Endothelial cell of umbilical vein (primary cell): ENCODE measurements at regions not wholly inside any gene's neighbourhood (a gene's known extent, or its start where the extent isn't known, plus 50 kb on each side); places are given as distances from the start of the nearest gene placed in this dataset.

ENCODE experiments used
- BruUV-seq: library from RNA; stranded (reverse); fragments of 400-500 nt; replicated peaks from 2 replicates; lab custom pipeline; 2021; lab: Mats Ljungman, UMichigan
- CTCF ChIA-PET: fragments of 300-600, 350-600 bp; sonication (Branson Sonifier 250); formaldehyde crosslinking; loops from one replicate; lab custom pipeline; 2021; ENCODE audit warnings: antibody characterized with exemption, inconsistent platforms; lab: Charles Lee
- POLR2A ChIA-PET: fragments of 300-600, 350-600 bp; sonication (Branson Sonifier 250); formaldehyde crosslinking; loops from one replicate; lab custom pipeline; 2021; ENCODE audit warnings: antibody characterized with exemption, inconsistent platforms; lab: Charles Lee
- DNase-seq: peaks from one replicate; pipeline ENCODE4 v3.0.0-alpha.2; 2011; ENCODE audit warnings: low read depth, low spot score
- FAIRE-seq: peaks from 2 replicates; lab custom pipeline; 2011; peaks lifted over from hg19 to GRCh38; lab: Jason Lieb, UNC
- H2AFZ ChIP-seq: 2 replicates; pipeline ENCODE4 v1.6.0; 2012; ENCODE audit warnings: low read depth, low read length, control low read depth, inconsistent platforms
- H3K27ac ChIP-seq: 2 replicates; pipeline ENCODE4 v1.5.1; 2011; ENCODE audit warnings: low read depth, mild to moderate bottlenecking, control low read depth, low read length, moderate library complexity; ENCODE audit not compliant: insufficient read depth
- H3K27me3 ChIP-seq, 2 experiments: 2 replicates each; pipeline versions ENCODE4 v1.6.0 to v1.6.1; 2011; ENCODE audit warnings: low read length in 2 of 2, mixed read lengths in 1 of 2; ENCODE audit not compliant: control insufficient read depth in 2 of 2, insufficient read depth in 2 of 2
- H3K36me3 ChIP-seq, 2 experiments: 2 replicates in 1 of 2; 3 replicates in 1 of 2; pipeline ENCODE4 v1.5.1; 2011; ENCODE audit warnings: low read length in 2 of 2, mild to moderate bottlenecking in 1 of 2, moderate library complexity in 1 of 2; ENCODE audit not compliant: control insufficient read depth in 2 of 2, insufficient read depth in 2 of 2; ENCODE audit errors: extremely low read depth in 1 of 2
- H3K4me1 ChIP-seq: 3 replicates; pipeline ENCODE4 v1.5.1; 2011; ENCODE audit warnings: mild to moderate bottlenecking, low read length; ENCODE audit not compliant: control insufficient read depth, insufficient read depth; ENCODE audit errors: extremely low read depth
- H3K4me2 ChIP-seq: 2 replicates; pipeline ENCODE4 v1.6.1; 2011; ENCODE audit warnings: low read length, control low read depth, mixed read lengths; ENCODE audit not compliant: insufficient read depth
- H3K4me3 ChIP-seq, 3 experiments: fragments of 200-600 bp in 1 of 3; sonication (generic), shearing (Covaris generic) in 1 of 3; replicated peaks in 1 of 3; 2 replicates each; pipeline ENCODE4 v1.5.1; 2011 to 2016; ENCODE audit warnings: control low read depth in 3 of 3, low read length in 3 of 3, mild to moderate bottlenecking in 2 of 3, inconsistent platforms in 1 of 3, low read depth in 1 of 3, moderate library complexity in 1 of 3; ENCODE audit not compliant: insufficient read depth in 1 of 3
- H3K79me2 ChIP-seq: 2 replicates; pipeline ENCODE4 v1.6.0; 2012; ENCODE audit warnings: low read length, inconsistent platforms; ENCODE audit not compliant: control insufficient read depth, insufficient read depth
- H3K9ac ChIP-seq: replicated peaks from 2 replicates; pipeline ENCODE3; 2011; ENCODE audit warnings: low read length, control low read depth; ENCODE audit not compliant: insufficient read depth; ENCODE audit errors: extremely low read depth
- H3K9me1 ChIP-seq: replicated peaks from 3 replicates; pipeline ENCODE4 v1.6.0; 2011; ENCODE audit warnings: mild to moderate bottlenecking, low read length; ENCODE audit not compliant: control insufficient read depth, insufficient read depth; ENCODE audit errors: extremely low read depth
- H3K9me3 ChIP-seq: replicated peaks from 2 replicates; pipeline ENCODE4 v1.5.1; 2012; ENCODE audit warnings: low read length, inconsistent platforms; ENCODE audit not compliant: control insufficient read depth, insufficient read depth
- H4K20me1 ChIP-seq: replicated peaks from 2 replicates; pipeline ENCODE3; 2011; ENCODE audit warnings: mild to moderate bottlenecking, low read length; ENCODE audit not compliant: control insufficient read depth, insufficient read depth; ENCODE audit errors: extremely low read depth
- EZH2 ChIP-seq: IDR thresholded peaks from 2 replicates; pipeline ENCODE4 v1.6.1; 2012; ENCODE audit warnings: borderline replicate concordance, low read depth, mild to moderate bottlenecking, moderate library complexity, low read length, inconsistent platforms; ENCODE audit not compliant: severe bottlenecking
- FOS ChIP-seq: IDR thresholded peaks from 2 replicates; pipeline ENCODE4 v1.6.1; 2011; ENCODE audit warnings: mild to moderate bottlenecking, low read length, moderate library complexity, borderline replicate concordance; ENCODE audit not compliant: insufficient read depth
- GATA2 ChIP-seq: IDR thresholded peaks from 2 replicates; pipeline ENCODE4 v1.7.0; 2011; ENCODE audit warnings: low read depth, mild to moderate bottlenecking, moderate library complexity, mixed read lengths, low read length; ENCODE audit not compliant: insufficient read length, insufficient read depth
- JUN ChIP-seq: IDR thresholded peaks from 2 replicates; pipeline ENCODE4 v1.6.1; 2011; ENCODE audit warnings: borderline replicate concordance, low read depth; ENCODE audit not compliant: insufficient read length, insufficient read depth
- MYC ChIP-seq: IDR thresholded peaks from one replicate; pipeline ENCODE4 v1.6.1; 2011; ENCODE audit warnings: mild to moderate bottlenecking, low read depth, low read length
- POLR2A ChIP-seq: IDR thresholded peaks from 2 replicates; pipeline ENCODE4 v1.6.1; 2012; ENCODE audit warnings: low read depth, mild to moderate bottlenecking, control low read depth, low read length
- dilution Hi-C: fragments of 300-500 bp; cut with MboI; formaldehyde crosslinking; loops from one replicate; pipeline ENCODE4 v1.15.0; 2019; ENCODE audit warnings: low sequenced_read_pairs; ENCODE audit not compliant: extremely low pct_ligation_motif_present
- intact Hi-C: fragments of 100-400 bp; cut with micrococcal nuclease; formaldehyde crosslinking; loops from one replicate; pipeline ENCODE4 v1.10.0; 2022
- TF ChIP-seq, protein P1 (sequence below), 2 donors: IDR thresholded peaks; 1 replicate in 1 of 2; 2 replicates in 1 of 2; pipeline ENCODE4 v1.5.1; 2011; ENCODE audit warnings: low read length in 2 of 2, mild to moderate bottlenecking in 2 of 2, moderate library complexity in 2 of 2, control low read depth in 1 of 2, inconsistent platforms in 1 of 2, low read depth in 1 of 2; ENCODE audit not compliant: insufficient read depth in 1 of 2; ENCODE audit errors: extremely low read depth in 1 of 2

DNA sequence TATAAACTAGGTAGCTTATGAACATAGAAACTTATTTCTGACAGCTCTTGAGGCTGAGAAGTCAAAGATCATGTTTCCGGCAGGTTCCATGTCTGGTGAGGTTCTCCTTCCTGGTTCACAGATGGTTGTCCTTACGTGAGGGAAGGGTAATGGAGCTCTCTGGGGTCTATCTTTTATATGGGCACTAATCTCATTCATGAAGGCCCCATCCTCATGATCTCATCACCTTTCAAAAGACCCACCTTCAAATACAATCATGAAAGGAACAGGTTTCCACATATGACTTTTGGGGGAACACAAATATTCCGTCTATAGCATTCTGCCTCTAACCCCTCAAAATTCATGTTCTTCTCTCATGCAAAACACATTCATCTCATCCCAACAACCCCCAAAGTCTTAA, 264.7 kb downstream of the PTTG2 start:
- no peaks in the 10 kb centered on the region for H3K79me2 ChIP-seq
- H3K4me2 ChIP-seq, result no peak overlapping the region
- H3K27me3 ChIP-seq, result no peaks in the 10 kb centered on the region
- no peaks in the 10 kb centered on the region for H4K20me1 ChIP-seq
- no peak overlapping the region for H3K27ac ChIP-seq
- FAIRE-seq, result no peak
- dilution Hi-C loops, result no loop called here
- H3K9me1 ChIP-seq, result no peaks in the 10 kb centered on the region
- no peaks in the 10 kb centered on the region for H3K4me1 ChIP-seq
- intact Hi-C loops, result no loop called here
- H3K36me3 ChIP-seq, result no peaks in the 10 kb centered on the region
- ChIA-PET POLR2A (no interaction called here), CTCF (no interaction called here)
- no peak for DNase-seq
- no peaks in the 10 kb centered on the region for H3K9me3 ChIP-seq
- BruUV-seq, result no TSS peak
- H3K4me3 ChIP-seq, result no peak overlapping the region
- no peak overlapping the region for H3K9ac ChIP-seq
- no peak overlapping the region for H2AFZ ChIP-seq
- TF ChIP-seq POLR2A (no peak), GATA2 (no peak), MYC (no peak), EZH2 (no peak), JUN (no peak), FOS (no peak)
- TF ChIP-seq, protein P1, sequence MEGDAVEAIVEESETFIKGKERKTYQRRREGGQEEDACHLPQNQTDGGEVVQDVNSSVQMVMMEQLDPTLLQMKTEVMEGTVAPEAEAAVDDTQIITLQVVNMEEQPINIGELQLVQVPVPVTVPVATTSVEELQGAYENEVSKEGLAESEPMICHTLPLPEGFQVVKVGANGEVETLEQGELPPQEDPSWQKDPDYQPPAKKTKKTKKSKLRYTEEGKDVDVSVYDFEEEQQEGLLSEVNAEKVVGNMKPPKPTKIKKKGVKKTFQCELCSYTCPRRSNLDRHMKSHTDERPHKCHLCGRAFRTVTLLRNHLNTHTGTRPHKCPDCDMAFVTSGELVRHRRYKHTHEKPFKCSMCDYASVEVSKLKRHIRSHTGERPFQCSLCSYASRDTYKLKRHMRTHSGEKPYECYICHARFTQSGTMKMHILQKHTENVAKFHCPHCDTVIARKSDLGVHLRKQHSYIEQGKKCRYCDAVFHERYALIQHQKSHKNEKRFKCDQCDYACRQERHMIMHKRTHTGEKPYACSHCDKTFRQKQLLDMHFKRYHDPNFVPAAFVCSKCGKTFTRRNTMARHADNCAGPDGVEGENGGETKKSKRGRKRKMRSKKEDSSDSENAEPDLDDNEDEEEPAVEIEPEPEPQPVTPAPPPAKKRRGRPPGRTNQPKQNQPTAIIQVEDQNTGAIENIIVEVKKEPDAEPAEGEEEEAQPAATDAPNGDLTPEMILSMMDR (IDR thresholded peaks at IDR 0.05; ENCODE audit: extremely low read depth in 1 of 2, insufficient read depth in 1 of 2, low read depth in 1 of 2, low read length in 2 of 2), result no peak
